H1 (cell line): ENCODE measurements at regions not wholly inside any gene's neighbourhood (a gene's known extent, or its start where the extent isn't known, plus 50 kb on each side); places are given as distances from the start of the nearest gene placed in this dataset.

ENCODE experiments used
- CREB1 ChIP-seq: IDR thresholded peaks from 2 replicates; pipeline ENCODE4 v1.6.1; 2012; ENCODE audit warnings: inconsistent platforms
- RAD21 ChIP-seq, 2 experiments: IDR thresholded peaks in 1 of 2; conservative IDR thresholded peaks in 1 of 2; 2 replicates each; pipeline ENCODE4 v1.6.1; 2011; ENCODE audit warnings: low read depth in 2 of 2, low read length in 2 of 2, improper control_type of control experiment in 1 of 2, inconsistent platforms in 1 of 2, mild to moderate bottlenecking in 1 of 2, moderate library complexity in 1 of 2
- RNF2 ChIP-seq: fragments of 200-900, 300-1000 bp; sonication (generic); IDR thresholded peaks from 2 replicates; pipeline ENCODE4 v1.7.1; 2016; ENCODE audit warnings: borderline replicate concordance, low read depth, mild to moderate bottlenecking, antibody characterized with exemption, low read length; ENCODE audit not compliant: poor library complexity, severe bottlenecking; ENCODE audit errors: missing control alignments
- SUZ12 ChIP-seq: fragments of 200-600 bp; sonication (generic); IDR thresholded peaks from 2 replicates; pipeline ENCODE4 v1.6.1; 2012; ENCODE audit warnings: mild to moderate bottlenecking, inconsistent platforms, low read length, moderate library complexity, mixed read lengths
- TBP ChIP-seq: IDR thresholded peaks from 2 replicates; pipeline ENCODE4 v1.6.1; 2011; ENCODE audit warnings: low read depth, low read length, improper control_type of control experiment
- TF ChIP-seq, protein P1 (sequence below): IDR thresholded peaks from 2 replicates; pipeline ENCODE4 v1.6.1; 2012; ENCODE audit warnings: inconsistent platforms
- TF ChIP-seq, protein P2 (sequence below): IDR thresholded peaks from 2 replicates; pipeline ENCODE4 v1.6.1; 2011; ENCODE audit warnings: low read length, improper control_type of control experiment

DNA sequence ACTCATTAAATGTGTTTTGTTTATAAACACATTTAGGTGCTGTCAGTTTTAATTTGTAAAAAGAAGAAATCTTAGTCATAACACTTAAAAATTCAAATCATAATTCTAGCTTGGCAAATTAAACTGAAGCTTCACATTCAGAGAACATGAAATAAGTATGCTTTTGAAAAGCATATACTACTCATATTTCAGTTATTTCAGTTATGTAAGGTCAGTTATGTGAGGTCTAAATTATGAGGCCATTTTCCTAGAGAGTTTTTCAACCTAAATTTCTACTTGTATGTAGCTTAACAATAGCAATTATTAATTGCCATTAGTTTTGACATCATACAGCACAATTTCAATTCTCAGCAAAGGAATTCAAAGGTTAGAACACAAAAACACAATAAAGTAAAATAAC, 465.0 kb downstream of the PLOD2 start (continued):
- TF ChIP-seq, protein P1, sequence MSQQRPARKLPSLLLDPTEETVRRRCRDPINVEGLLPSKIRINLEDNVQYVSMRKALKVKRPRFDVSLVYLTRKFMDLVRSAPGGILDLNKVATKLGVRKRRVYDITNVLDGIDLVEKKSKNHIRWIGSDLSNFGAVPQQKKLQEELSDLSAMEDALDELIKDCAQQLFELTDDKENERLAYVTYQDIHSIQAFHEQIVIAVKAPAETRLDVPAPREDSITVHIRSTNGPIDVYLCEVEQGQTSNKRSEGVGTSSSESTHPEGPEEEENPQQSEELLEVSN, result no peak
- TF ChIP-seq, protein P2, sequence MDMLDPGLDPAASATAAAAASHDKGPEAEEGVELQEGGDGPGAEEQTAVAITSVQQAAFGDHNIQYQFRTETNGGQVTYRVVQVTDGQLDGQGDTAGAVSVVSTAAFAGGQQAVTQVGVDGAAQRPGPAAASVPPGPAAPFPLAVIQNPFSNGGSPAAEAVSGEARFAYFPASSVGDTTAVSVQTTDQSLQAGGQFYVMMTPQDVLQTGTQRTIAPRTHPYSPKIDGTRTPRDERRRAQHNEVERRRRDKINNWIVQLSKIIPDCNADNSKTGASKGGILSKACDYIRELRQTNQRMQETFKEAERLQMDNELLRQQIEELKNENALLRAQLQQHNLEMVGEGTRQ, result no peak
- TF ChIP-seq SUZ12, result no peak
- no peak for TF ChIP-seq CREB1
- no peak for TF ChIP-seq TBP
- TF ChIP-seq RNF2, result no peak
- no peak for TF ChIP-seq RAD21 (IDR thresholded peaks at IDR 0.05 in 1 of 2, conservative IDR thresholded peaks at IDR 0.05 in 1 of 2; ENCODE audit: low read depth in 2 of 2, low read length in 2 of 2)
- TF ChIP-seq, all 59 proteins: peak for 0
